GM03348 (cell line): ENCODE measurements at regions not wholly inside any gene's neighbourhood (a gene's known extent, or its start where the extent isn't known, plus 50 kb on each side); places are given as distances from the start of the nearest gene placed in this dataset.
A peak's percentile ranks its signal among the peaks of the same experiment; 100 is the strongest.
"Not testable (repeated sequence)": the region's sequence is repeated elsewhere in the genome, so short reads cannot be mapped to it uniquely, and the experiment has no call there.

Experiments used
- DNase-seq: peaks from one replicate; pipeline ENCODE4 v3.0.0; 2012; ENCODE audit warnings: low spot score

DNA sequence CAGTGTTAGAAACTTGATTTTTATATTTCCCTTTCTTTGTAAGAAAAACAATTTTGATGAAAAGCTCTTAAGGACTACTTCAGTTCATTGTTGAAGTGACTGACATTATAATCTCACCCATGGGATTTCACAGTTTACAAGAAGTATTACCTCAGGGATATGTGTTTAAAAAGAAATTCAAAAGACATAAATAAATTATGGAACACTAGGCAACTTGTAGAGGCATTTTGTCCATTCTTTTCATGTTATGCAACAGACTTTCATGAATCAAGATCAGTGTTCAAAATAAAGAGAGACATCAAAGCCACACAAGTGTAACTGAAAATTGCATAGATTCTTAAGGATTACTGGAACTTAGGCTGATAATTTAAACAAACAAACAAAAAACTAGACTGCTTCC is 196.8 kb upstream of the AGTR1 start:
- no peak for DNase-seq

DNA sequence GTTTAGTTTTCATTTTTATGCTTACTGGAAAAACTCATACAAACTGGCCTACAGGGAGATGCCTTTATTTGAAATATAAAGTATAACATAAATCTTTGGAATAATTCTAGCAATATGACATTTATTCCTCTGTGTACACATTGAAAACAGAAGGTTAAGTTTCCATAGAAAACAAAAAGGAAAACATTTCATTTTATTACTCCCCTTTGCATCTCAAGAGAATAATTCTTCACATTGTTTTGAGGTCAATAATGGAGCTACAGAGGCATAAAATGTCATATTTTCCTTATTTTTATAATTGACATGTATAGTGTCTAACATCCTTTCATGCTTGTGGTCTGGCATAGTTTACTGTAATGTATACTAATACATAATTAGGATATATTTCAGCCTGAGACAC is 187.6 kb upstream of the AGTR1 start:
- no peak for DNase-seq

DNA sequence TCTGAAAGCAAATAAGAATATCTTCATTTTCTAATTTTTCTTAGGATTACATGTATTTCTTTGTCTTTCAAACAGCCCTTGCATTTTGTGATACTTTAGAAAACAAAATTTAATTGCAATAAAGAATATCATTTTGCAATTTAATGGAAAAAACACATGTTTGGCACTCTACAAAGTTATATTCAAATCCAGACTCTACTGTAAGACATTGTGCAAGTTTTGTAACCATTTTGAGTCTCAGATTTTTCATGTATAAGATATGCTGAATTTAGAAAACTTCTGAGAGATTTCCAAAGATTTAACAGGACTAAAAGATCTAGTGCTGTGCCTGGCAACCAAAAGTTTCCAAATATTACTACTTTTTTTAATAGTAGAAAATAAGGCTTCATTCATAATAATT is 187.1 kb upstream of the AGTR1 start:
- DNase-seq = no peak

DNA sequence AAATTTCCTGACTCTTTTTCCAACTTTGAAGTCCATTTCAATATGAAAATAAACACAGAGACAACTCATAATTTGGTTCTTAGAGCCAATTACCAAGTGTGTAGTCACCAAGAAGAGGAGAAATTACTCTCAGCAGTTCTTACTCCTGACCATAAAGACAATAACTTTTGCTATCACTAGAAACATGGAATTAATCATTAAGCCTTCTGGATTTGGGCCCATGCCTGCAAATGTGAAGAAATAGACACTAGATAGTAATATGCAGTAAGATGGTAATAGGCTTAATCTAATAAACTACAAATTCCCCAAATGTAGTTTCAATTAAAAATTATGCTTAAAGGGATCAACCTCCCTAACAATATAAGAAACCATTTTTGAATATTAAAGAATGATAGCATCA is 185.1 kb upstream of the AGTR1 start:
- no peak for DNase-seq

DNA sequence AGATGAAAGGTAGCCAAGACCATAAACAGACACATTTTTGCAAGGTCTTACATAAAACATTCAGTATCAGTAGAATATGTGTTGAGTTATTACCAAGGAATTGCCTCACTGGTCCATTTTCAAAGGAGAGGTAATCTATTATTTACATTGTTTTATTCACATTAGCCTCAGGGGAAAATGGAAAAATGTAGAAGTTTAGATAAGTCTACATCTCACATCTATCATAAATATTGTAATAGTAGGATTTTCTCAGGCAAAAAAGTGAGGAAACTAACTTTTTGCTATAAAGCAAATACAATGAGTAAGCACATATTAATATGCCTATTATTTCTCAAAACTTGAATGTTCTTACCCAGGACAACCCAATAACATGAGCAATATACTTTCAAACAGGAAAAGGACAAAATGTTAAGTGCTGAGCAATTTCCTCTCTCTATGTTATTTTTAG is 184.6 kb upstream of the AGTR1 start:
- no peak for DNase-seq

DNA sequence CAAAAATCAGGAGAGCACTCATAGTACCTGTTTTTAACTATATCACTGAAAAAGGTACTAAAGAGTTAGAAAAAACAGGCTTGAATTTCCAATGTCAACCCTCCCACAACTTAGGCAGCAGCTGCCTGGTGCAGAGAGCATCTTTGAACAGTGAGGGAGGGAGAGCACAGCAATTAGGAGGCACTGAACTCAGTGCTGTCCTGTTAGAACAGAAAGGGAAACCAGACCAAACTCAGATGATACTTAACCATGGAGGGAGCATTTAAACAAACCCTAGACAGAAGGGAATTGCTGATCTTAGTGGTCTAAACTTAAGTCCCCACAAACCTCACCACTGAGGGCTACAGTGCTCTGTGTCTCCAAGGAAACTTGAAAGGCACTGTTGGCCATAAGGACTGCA is 179.2 kb upstream of the AGTR1 start:
- no peak for DNase-seq

DNA sequence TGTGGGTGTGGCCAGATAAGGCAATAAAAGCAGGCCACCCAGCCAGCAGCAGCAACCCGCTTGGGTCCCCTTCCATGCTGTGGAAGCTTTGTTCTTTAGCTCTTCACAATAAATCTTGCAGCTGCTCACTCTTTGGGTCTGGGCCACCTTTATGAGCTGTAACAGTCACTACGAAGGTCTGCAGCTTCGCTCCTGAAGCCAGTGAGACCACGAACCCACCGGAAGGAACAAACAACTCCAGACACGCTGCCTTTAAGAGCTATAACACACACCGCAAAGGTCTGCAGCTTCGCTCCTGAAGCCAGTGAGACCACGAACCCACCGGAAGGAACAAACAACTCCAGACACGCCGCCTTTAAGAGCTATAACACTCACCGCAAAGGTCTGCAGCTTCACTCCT is 172.1 kb upstream of the AGTR1 start:
- not testable (repeated sequence) for DNase-seq

DNA sequence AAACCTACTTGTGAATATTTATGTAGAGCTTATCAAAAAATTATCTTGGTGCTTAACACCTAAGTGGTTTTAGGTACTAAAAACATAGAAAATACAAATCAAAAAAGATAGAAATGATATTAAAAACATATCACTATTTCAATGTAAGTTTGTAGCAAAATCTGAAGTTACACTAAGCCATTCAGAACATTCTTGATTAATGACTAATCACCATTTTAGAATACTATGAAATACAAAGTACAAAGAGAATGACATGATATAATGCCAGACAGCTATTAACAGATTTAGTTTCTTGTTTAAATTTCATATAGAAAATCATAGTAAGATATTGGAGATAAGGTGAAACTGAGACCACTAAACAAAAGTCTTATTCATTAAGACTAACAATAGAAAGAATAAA is 169.7 kb upstream of the AGTR1 start:
- DNase-seq = peak; percentile 4

DNA sequence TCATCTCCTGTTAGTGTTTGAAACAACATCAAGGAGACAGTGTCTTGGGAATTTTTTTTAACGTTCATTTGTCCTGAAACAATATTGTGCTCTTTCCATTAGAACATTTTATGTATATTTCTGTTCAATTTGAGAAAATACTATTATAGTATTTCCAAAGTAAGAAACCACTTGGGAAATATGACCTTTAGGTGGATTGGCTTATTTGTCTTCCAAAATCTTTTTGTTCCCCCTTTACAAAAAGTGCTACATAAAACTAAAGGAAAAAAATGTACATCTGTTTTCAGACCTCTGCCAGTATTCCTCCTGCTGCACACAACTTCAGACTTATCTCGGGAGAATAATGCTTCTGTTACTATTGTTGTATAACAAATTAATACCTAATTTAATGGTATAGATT is 165.9 kb upstream of the AGTR1 start:
- DNase-seq = no peak

DNA sequence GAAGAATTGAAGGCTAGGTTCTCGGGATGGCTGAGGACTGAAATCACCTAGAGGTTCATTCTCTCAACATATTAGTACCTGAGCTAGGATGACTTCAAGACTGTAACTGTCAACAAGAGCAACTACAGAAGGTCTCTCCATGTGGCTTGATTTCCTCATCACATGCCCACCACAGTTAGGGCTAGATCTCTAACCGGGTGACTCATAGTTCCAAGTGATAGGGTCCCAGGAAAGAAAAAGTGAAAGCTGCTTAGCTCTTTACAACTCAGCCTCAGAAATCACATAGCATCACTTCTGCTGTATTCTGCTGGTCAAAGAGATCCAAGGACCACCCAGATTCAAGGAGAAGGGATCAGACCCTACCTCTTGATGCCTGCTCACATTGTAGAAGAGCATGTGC is 165.4 kb upstream of the AGTR1 start:
- DNase-seq = no peak

DNA sequence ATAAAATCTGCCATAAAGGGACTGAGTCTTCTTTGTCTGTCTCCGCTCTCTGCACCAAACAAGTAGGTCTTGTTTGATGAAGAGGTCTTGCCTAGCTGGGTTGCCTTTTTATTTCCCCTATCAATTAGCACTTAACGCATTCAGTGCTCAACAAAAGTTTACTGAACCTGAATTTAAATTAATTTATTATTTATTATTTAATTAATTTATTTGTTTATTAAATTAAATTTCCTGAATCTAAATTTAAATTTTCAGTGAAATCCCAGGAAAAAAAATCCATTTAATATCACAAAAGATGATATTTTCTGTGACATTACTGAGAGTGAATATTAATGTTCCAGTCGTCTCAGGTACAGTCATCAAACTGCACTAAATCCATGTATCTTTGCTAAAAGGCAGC is 164.9 kb upstream of the AGTR1 start:
- DNase-seq = no peak

DNA sequence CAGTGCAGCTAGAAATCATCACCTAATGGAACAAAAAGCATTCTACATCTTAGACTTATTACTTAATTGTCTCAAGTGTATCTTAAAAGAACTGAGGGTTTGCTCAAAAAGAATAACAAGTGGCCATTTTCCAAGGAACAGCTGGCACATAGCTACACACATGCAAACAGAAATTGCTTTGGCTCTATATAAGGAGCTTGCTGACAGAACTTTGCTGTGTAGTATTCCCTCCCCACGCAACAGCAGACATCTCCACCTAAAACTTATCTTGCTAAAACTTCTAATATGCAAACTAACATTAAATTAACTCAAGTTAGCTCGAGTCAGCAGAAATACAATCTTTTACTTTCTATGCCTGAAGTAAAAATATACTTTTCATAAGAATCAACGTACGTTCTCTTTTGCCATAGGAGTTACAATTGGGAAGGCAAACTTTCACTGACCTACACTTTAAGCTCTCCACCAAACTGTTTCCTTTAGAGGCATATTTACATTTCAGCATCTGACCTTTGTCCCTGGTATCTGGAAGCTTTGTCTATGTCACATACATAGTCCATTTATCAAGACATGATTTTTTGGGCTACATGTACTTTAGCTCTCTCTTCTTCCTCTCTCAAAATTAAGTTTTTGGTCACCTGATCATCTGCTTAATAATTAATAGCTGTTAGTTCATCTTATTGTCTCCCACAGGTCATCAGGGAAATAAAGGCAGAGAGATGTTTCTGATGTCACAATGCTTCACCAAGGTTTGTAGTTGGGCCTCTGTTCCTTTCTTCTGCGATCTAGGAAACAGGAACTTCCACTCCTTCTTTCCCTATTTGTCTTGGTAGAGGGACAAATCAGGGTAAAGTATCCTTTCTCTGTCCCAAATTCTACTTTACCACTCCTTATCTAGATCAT is 163.4 kb upstream of the AGTR1 start:
- DNase-seq = no peak

DNA sequence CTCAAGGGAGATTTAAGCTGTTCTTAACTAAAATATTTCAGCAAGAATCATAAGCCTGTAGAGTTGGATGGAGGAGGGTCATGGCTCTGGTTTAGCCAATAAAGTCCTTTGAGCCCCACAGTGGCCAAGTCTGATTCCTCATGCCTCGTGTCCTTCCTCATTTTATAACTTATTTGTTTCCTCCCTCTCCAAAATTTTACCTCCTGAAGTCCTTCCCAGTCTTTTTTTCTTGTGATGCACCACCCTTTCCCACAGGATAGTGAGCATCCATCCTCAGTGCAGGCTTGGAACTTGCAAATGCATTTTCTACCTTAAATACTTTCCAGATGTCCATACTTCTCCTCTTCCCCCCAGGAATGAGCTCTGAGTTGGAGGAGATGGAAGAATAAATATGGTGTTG is 162.7 kb upstream of the AGTR1 start:
- DNase-seq = no peak

DNA sequence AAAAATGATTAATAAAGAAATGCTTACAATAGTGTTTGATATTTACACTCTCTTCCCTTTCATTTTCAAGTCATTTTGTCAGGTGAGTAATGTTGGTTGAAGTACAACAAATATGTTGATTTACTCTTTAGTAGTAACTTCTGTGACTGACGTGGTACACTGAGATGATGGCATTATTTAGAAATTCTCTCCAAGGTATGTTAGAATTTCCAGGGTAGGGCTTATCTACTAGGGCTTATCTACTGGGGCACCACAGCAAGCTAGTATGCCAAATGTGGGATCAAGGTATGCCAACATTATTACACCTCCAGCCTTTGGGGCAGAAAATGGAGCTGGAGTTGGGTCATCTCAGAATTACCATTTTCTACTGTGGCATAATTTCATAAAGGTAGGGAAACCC is 157.4 kb upstream of the AGTR1 start:
- no peak for DNase-seq

DNA sequence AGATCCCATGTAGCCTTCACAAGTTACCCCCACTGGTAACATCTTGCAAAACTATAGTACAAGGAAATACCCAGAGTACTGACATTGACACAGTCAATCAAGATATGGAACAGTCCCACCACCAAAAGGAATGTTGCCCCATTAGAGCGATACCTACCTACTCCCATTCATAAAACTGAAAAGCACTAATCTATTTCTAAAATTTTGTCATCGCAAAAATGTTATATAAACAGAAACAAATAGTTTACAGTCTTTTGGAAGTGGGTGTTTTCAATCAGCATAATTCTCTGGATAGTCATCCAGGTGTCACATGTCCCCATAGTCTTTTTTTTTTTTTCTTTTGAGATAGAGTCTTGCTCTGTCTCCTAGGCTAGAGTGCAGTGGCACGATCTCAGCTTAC is 156.9 kb upstream of the AGTR1 start:
- no peak for DNase-seq

DNA sequence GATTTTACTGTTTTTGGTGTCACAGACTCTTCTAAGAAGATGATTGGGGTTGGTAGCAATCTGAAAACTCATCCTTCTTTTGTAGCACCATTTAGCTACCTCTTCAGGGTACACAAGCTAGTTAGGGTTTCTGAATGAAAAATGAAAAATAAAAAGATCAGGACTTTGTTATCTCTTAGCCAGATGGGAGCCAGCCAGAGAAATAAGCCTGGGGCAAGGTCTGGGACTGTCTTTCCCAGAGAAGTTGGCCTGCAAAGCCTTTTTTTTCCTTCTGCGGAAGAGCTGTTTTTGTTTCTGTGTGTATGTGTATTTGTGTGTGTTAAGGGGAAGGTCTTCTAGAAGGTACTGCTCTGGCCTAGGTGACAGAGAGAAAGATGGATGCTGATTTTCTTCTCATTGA is 150.7 kb upstream of the AGTR1 start:
- no peak for DNase-seq

DNA sequence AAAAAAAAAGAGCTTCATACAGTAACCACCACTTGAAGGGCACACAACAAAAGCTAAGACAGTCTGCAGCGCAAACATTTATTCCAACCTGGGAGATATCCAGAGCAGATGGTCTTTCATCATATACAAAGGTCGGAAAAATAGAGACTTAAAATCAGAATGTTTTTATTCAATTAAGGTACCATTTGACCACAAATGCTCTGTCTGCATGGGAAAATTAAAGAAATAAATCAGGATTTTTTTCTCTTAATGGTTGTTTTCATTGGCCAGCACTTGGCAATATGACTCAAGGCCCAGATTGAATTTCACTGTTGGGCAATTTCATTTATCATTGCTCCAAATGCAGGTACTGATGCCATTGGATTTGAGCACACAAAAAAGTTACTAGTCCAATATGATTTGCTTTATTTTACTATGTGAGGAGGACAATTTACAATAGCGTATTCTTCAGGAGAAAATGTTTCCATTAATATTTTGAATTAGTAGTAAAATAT is 145.9 kb upstream of the AGTR1 start:
- DNase-seq = no peak

DNA sequence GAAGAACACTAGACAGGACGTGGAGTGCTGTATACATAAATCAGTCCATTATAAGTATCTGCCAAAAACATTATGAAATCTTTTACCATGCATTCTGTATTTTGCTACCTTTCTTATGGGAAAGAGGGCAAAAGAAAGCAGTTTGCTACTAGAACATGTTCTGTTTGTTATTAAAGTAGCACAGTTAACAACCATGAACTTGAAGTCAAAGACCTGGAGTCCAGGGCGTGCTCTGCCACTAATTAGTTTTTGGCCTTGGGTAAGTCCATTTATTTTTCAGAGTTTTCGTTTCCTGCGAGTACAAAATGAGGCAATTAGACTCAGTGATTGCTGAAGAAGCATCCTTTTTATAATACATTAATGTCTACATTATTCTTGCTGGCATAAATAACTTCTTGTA is 143.3 kb upstream of the AGTR1 start:
- DNase-seq = no peak

DNA sequence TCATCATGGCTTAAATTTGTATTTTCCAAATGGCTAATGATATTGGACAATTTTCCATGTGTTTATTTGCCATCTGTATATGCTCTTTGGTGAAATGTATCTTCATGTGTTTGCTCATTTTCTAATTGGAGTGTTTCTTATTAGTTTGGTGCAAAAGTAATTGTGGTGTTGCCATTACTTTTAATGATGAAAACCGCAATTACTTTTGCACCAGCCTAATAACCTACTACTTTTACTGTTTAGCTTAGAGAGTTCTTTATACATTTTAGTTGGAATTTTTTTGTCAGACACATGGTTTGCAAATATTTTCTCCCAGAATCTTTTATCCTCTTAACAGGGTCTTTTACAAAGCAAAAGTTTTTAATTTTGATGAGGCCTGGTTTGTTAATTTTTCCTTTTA is 141.0 kb upstream of the AGTR1 start:
- DNase-seq = no peak

DNA sequence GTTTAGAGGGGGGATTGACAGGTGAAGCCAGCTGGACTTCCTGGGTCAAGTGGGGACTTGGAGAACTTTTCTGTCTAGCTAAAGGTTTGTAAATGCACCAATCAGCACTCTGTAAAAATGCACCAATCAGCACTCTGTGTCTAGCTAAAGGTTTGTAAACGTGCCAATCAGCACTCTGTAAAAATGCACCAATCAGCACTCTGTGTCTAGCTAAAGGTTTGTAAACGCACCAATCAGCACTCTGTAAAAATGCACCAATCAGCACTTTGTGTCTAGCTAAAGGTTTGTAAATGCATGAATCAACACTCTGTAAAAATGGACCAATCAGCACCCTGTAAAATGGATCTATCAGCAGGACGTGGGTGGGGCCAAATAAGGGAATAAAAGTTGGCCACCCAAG is 120.1 kb upstream of the AGTR1 start:
- DNase-seq = not testable (repeated sequence)

DNA sequence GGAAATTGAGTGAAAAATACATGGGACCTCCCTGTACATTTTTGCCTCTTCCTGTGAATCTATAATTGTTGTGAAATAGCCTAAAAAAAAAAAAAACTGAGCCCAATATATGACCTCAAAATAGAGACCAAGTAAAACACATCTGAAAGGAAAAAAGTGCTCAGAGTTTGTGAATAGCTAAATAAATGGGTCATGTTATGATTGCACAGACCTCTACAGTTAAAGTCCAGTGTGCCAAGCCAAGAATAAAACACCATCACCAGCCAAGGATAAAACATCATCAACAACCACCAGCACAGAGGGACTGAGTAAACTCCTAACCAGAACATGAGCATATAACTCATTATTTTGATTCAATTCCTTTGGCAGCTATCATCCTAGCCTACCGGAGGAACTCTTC is 115.6 kb upstream of the AGTR1 start:
- no peak for DNase-seq

DNA sequence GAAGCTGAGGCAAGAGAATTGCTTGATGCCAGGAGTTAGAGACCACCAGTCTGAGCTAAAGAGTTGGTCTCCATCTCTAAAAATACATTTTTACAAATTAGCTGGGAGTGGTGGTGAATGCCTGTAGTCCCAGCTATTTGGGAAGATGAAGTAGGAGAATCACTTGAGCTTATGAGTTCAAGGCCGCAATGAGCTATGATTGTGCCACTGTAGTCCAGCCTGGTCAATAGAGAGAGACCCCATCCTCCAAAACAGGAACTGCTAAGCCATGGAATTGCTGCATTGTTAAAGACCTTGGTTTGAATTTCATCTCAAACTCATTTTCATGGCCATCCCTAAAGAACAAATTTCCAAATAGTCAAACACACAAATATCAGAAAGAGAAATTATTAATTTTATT is 113.9 kb upstream of the AGTR1 start:
- no peak for DNase-seq

DNA sequence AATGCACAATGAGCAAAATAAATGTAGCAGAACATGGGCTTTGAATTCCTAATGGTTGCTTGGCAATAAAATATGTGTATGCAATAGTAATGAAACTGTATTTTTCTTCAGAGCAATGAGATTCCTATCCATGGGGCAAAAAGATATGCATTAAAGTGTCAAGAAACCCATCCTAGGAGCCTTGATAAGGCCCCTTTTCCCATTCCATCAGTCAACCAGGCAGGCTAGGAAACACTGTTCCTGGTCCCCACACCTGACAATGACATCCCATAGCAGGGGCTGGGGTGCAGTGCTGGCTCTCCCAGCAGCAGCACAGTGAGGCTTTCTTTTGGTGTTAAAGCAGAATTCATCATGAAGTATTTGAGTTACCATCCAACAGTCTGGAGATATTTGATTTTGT is 113.3 kb upstream of the AGTR1 start:
- DNase-seq = no peak
